GM21360 (cell line): ENCODE measurements at regions not wholly inside any gene's neighbourhood (a gene's known extent, or its start where the extent isn't known, plus 50 kb on each side); places are given as distances from the start of the nearest gene placed in this dataset.

ENCODE experiments used
- ATAC-seq: cut with Tn5 transposase; IDR thresholded peaks from one replicate; pipeline ENCODE4 v1.9.1; 2021; ENCODE audit warnings: mild to moderate bottlenecking, moderate library complexity; ENCODE audit not compliant: unreplicated experiment

DNA sequence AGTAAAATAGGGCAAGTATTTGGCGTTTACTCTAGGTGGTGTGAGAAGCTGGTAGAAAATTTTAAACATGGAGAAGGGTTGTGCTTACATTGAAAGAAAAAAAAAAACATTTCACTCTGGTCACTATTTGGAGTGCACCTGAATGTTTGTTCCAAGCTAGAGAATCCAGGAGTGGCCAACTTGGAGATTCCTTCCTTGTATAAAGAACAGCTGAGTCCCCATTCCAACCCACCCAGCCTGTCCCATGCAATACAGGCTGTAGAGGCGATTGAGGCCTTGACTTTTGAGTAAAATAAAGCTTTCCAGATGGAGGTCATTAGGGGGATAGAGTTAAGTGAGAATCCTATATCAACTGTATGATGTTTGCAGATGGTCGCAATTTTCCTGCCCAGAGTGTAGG, 203.8 kb upstream of the SYT4 start:
- no peak for ATAC-seq

DNA sequence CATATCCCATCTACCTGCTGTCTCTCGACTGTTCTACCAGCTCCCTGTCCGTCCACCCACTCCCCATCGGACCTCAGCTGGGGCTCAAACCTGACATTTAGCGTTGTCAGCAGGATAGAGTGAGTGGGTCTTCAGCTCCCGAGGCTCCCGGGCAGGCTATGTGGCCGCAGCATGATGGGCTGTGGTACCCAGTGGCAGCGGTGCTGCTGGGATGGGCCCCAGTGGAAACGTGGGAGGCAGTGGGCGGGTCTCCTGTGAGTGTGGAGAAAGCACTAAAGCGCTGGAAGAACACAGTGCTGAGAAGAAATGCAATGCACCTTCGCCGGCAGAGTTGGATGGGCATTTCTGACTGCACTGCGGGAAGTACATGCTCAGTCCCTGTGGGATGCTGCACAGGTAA, 204.8 kb upstream of the SYT4 start:
- ATAC-seq = no peak

DNA sequence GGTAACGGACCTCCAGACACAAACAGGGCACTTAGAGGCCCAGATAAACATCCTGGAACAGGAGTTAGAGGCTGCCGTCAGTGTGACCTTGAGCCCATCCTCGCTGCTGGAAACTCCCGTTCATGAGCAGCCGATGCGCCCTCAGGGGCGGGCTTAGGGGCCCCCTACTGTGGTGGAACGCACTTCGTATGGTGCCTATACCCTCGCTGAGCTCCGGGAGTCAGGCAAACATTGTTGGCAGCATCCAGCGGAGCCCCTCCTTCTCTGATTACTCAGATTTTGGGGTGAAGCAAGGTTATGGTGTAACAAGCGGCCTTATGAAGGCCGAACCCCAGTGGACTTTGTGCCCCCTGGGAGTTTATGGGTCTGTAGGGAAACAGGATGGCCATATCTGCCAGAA, 205.3 kb upstream of the SYT4 start:
- ATAC-seq = no peak

DNA sequence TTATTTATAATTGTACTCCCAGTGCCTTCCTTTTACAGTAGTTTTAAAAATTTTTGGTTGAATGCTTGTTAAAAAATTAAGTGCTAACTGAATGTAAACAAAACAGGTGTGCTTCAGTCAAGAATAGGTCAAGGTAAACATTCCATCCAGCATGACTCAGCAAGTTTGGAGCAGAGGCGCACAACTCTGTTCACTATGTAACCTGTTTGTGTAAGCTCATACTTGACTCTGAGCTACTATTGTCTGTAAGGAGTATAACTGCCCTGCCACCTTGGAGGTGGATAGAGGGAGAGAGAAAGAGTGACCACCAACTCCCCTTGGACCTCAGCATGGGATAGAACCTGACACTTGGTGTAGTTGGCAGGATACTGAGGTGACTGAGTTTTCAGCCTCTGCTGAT, 207.4 kb upstream of the SYT4 start:
- ATAC-seq = no peak

DNA sequence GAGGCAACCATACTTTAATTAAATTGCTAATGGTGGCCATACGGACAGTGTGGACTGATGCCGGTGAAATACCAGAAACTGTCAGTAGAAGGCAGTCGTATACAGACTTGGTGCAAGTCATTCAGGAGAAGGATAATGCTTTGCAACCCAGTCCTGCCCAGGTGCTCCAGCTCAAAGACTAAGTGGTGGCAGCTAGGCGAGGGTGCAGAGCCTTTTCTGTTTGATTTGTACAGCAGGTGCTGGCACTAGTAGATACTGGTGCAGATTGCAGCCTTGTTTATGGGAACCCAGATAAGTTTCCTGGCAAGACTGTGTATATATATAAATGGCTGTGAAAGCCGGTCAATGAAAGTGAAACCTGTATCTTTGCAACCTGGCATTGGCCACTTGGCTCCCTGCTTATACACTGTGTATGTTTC, 208.3 kb upstream of the SYT4 start:
- ATAC-seq = no peak

DNA sequence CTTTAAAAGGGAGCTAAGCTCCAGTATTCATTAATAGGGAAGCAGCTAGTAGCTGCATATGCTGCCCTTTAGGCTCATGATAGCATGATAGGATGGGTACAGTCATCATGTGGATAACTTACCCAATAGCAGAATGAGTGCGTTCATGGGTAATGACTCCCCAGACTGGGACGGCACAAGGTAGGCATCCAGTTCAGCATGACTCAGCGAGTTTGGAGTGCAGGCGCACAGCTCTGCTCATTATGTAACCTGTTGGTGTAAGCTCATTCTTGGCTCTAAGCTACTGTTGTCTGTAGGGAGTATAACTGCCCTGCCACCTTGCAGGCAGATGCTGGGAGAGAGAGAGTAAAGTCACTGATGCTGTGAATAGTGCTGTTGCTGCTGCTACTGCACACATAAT, 209.2 kb upstream of the SYT4 start:
- no peak for ATAC-seq

DNA sequence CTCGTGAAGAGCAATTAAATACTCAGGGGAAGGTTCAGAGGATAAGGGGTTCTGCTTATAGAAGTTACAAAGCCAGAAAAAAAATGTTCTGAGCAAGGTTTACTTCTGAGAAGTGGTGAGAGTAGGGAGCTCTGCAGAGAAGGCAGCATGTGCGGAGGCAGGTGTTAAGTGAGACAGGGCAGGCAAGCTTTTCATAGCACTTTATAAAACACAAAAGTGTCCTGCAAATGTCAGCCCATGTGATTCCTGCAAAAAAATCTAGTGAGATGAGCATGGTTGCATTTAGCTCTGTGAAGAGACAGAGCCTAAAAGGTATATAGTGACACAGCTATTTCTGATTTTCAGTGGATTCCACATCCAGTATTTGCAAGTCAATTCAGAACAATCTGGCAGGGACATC, 223.8 kb upstream of the SYT4 start:
- ATAC-seq = no peak

DNA sequence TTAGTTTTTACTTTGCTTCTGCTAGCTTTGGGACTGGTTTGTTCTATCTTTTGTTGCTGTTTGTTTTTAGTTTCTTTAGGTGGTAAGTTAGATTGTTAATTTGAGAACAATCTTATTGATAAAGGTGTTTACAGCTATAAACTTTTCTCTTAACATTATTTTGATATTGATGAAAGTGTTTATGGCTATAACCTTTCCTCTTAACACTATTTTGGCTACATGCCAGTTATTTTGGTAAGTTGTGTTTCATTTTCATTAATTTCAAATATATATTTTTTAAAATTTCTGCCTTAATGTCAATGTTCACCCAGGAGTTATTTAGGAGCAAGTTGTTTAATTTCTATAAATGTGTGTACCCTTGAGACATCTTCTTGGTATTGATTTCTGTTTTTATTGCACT, 229.6 kb upstream of the SYT4 start:
- ATAC-seq = no peak

GRCh38 chr18:43507842-43508481, 230.7 kb upstream of the SYT4 start:
- ATAC-seq = no peak

- no peak for ATAC-seq
Observed at GRCh38 chr18:43514747-43515146, 237.5 kb upstream of the SYT4 start.

- ATAC-seq = no peak
Observed at GRCh38 chr18:43515481-43515880, 238.2 kb upstream of the SYT4 start.

GRCh38 chr18:43524260-43524659, 247.0 kb upstream of the SYT4 start:
- ATAC-seq = no peak

GRCh38 chr18:43525169-43525568, 247.9 kb upstream of the SYT4 start:
- no peak for ATAC-seq

DNA sequence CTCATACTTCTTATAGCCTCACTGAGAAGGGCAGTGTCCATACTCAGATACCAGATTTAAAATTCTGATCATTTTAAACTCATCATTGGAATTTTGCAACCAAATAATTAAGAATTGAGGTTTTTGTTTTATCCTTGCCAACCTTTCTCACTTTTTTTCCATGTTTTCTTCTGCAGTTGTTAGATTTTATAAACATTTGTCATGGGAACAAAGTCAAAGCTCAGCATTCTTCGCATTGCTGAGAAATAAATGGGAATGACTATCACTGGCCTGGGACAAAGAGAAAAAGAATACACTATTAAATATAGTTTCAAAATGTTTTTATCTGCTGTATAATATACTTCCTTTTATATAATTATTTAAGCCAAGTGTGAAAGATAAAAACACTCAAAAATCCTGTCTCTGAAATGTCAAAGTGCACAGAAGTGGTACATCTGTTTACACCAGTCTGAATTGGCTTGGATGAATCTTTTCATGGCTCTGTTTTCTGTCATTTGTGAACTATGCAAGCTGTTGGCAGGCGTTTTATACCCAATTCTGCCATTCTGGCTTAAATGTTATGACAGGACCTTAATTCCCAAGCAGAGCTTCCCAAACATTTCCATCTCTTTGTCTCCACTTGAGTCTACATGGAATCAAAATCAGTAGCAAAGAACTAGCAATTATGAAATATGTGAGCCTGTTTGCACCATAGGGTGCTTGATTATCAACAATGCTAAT, 249.3 kb upstream of the SYT4 start:
- ATAC-seq = no peak

DNA sequence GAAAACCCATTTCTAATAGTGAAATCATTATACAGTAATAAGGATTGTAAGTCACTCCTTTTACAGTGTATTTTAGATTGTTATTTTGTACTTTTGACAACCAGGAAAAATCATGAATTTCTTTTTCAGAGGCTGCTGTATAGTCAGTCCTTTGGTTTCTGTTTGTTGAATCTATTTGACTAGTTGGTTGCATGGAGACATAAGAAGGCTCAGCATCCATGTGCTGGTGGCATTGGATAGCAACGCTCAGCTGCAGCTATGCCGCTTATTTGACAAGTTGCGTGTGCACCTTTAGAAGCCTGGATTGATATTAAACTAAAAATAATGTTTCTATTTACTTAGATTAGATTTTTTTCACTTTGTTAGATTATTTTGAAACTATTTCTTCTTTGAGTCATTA, 254.1 kb upstream of the SYT4 start:
- no peak for ATAC-seq

DNA sequence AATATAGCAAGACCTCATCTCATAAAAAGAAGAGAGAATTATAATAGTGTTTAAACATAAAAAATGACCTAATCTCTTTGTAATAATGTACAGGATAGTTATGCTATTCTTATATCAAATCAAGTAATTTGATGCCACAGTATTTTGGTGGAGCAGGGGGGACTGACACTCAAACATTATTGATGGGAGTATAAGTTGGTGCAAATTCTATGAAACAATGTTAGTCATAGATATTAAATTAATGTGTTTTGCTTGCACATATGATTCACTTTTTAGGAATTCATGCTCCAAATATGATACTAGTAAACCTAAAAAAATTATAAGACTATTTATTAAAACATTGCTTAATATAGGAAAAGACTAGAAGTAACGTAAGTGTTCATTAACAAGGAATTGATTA, 256.1 kb upstream of the SYT4 start:
- no peak for ATAC-seq

- no peak for ATAC-seq
Observed at GRCh38 chr18:43534511-43534910, 257.2 kb upstream of the SYT4 start.

DNA sequence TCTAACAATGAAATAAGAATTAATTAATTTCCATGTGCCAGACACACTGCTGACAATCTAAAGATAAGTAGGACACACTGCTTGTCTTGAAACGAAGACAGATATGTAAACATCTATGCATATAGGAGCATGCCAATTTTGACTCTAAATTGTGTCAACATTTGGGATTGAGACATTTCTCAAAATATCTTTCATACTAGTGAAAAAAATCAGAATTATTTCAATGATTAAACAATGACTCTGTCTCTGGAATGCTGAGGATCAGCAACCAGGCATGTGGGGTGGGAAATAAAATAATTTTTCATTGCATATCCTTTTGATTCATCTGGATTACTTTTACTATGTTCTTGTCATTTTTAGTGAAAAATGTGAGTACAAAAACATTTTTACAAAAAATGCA, 262.6 kb upstream of the SYT4 start:
- ATAC-seq = no peak

DNA sequence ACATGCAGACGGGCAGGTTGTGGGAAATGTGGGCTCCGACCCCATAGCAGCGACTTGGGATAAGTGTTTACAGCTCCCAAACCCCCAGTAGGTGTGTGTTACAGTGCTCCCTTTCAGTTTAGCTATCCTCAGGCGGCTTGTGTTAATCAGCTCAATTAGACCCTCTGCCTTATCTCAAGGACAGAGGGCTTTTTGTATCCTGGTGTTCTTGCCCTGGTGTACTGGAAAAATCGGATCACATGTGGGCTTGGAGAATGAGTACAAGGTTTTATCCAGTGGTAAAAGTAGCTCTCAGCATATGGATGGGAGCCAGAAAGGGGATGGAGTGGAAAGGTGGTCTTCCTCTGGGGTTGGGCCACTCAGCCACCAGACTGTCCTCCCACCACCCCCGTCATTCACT, 264.7 kb upstream of the SYT4 start:
- no peak for ATAC-seq

DNA sequence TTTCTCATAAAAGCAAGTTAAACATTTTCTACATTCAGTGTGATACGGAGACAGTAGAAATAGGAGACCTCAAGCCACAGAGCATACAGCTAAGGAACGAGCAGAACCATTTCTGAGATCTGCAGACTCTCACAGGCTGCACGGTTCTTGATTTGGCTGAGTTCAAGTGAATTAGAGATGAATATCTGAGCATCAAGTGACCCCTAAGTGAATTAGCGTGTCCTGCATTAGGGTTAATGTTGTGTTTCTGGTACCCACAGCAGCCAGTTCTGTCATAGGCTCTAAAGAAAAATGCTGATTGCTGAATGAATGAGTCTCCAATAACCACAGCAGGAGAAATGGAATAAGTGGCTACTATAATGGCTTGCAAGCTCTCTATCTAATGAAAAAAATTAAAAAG, 265.9 kb upstream of the SYT4 start:
- ATAC-seq = no peak

DNA sequence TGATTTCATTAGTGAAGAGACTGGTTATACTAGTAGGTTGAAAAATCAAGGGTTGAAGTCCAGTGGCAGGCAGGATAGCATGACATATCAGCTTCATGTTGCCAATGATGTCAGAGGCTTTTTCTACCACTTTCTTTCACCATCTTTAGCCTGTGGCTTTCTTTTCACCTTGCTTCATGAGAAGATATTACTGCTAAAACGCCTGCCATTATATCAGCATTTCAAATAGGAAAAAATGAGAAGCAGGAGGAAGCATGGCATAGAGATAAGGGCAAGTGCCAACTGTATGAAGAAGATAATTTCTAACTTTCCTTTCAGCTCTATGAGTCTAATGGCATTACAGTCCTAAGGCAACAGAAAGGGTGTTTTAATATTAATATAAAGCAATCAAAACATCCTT, 270.2 kb upstream of the SYT4 start:
- ATAC-seq = no peak

GRCh38 chr18:43559507-43559906, 282.2 kb upstream of the SYT4 start:
- ATAC-seq = no peak

- ATAC-seq = no peak
Observed at GRCh38 chr18:43563780-43564179, 286.5 kb upstream of the SYT4 start.
